Activated CD4-positive, alpha-beta T cell treated with anti-CD3 and anti-CD28 coated beads, Interleukin-2, amount 50 U/mL, for 16 hours (primary cell): ENCODE measurements at regions not wholly inside any gene's neighbourhood (a gene's known extent, or its start where the extent isn't known, plus 50 kb on each side); places are given as distances from the start of the nearest gene placed in this dataset.
"Not testable (repeated sequence)": the region's sequence is repeated elsewhere in the genome, so short reads cannot be mapped to it uniquely, and the experiment has no call there.

Experiments
- DNase-seq: peaks from one replicate; pipeline ENCODE4 v3.0.0-alpha.2; 2020

- no peak for DNase-seq
Observed at GRCh38 chr2:16195681-16196070, 255.3 kb downstream of the MYCN start.

- no peak for DNase-seq
Observed at GRCh38 chr2:16194931-16195680, 254.8 kb downstream of the MYCN start.

GRCh38 chr2:16194530-16194929, 254.2 kb downstream of the MYCN start:
- DNase-seq = no peak

- no peak for DNase-seq
Observed at GRCh38 chr2:16194096-16194390, 253.7 kb downstream of the MYCN start.

GRCh38 chr2:16192416-16193216, 252.3 kb downstream of the MYCN start:
- DNase-seq = no peak

- DNase-seq = no peak
Observed at GRCh38 chr2:16191431-16192200, 251.3 kb downstream of the MYCN start.

- no peak for DNase-seq
Observed at GRCh38 chr2:16190446-16191270, 250.3 kb downstream of the MYCN start.

GRCh38 chr2:16189836-16190160, 249.4 kb downstream of the MYCN start:
- no peak for DNase-seq

- DNase-seq = no peak
Observed at GRCh38 chr2:16189029-16189835, 248.9 kb downstream of the MYCN start.

GRCh38 chr2:16188261-16188890, 248.0 kb downstream of the MYCN start:
- no peak for DNase-seq

- no peak for DNase-seq
Observed at GRCh38 chr2:16187482-16187817, 247.1 kb downstream of the MYCN start.

- no peak for DNase-seq
Observed at GRCh38 chr2:16186661-16187481, 246.5 kb downstream of the MYCN start.

- DNase-seq = no peak
Observed at GRCh38 chr2:16185801-16186272, 245.5 kb downstream of the MYCN start.

- DNase-seq = no peak
Observed at GRCh38 chr2:16184945-16185660, 244.8 kb downstream of the MYCN start.

- no peak for DNase-seq
Observed at GRCh38 chr2:16184341-16184890, 244.1 kb downstream of the MYCN start.

- no peak for DNase-seq
Observed at GRCh38 chr2:16183345-16183744, 243.0 kb downstream of the MYCN start.

- DNase-seq = no peak
Observed at GRCh38 chr2:16182841-16183240, 242.5 kb downstream of the MYCN start.

- DNase-seq = not testable (repeated sequence)
Observed at GRCh38 chr2:16182311-16182815, 242.0 kb downstream of the MYCN start.

- DNase-seq = no peak
Observed at GRCh38 chr2:16181741-16182090, 241.4 kb downstream of the MYCN start.
